ENCODE measurements at regions not wholly inside any gene's neighbourhood (a gene's known extent, or its start where the extent isn't known, plus 50 kb on each side); places are given as distances from the start of the nearest gene placed in this dataset.

- Histone ChIP-seq H3K4me2 (ENCODE audit: insufficient read depth, low read length) (no peak overlapping the region), H3K79me2 (ENCODE audit: insufficient read depth, low read length) (no peaks in the 10 kb centered on the region), H3K27ac (ENCODE audit: low read depth, low read length) (no peak overlapping the region), H3K4me3 (ENCODE audit: insufficient read depth, low read length) (no peak overlapping the region), H3K9me3 (ENCODE audit: low read depth, low read length) (no peaks in the 10 kb centered on the region), H4K20me1 (ENCODE audit: insufficient read depth, low read length) (no peaks in the 10 kb centered on the region), H3K36me3 (ENCODE audit: insufficient read depth, low read length) (no peaks in the 10 kb centered on the region), H3K27me3 (ENCODE audit: insufficient read depth, low read length) (no peaks in the 10 kb centered on the region), H3K4me1 (ENCODE audit: insufficient read depth, low read length) (no peaks in the 10 kb centered on the region), H2AFZ (ENCODE audit: low read length) (no peak overlapping the region)
- TF ChIP-seq CTCF (IDR thresholded peaks at IDR 0.05; ENCODE audit: extremely low read depth, low read depth, low read length): no peak
- DNase-seq (ENCODE audit: insufficient read length, low spot score, missing footprints): no peak
Measured at GRCh38 chr3:87121856-87122255, 105.3 kb upstream of the CHMP2B start.

- Histone ChIP-seq H3K4me2 (ENCODE audit: insufficient read depth, low read length) (no peak overlapping the region), H3K27ac (ENCODE audit: low read depth, low read length) (no peak overlapping the region), H3K4me3 (ENCODE audit: insufficient read depth, low read length) (no peak overlapping the region)
Measured at GRCh38 chr3:87120881-87121280, 106.2 kb upstream of the CHMP2B start.

GRCh38 chr3:87120236-87120635, 106.9 kb upstream of the CHMP2B start:
- no peaks in the 10 kb centered on the region for H3K79me2 ChIP-seq (ENCODE audit: insufficient read depth, low read length)
- no peaks in the 10 kb centered on the region for H3K36me3 ChIP-seq (ENCODE audit: insufficient read depth, low read length)
- H3K27ac ChIP-seq (ENCODE audit: low read depth, low read length): no peak overlapping the region
- no peak for DNase-seq (ENCODE audit: insufficient read length, low spot score, missing footprints)
- H4K20me1 ChIP-seq (ENCODE audit: insufficient read depth, low read length): no peaks in the 10 kb centered on the region
- no peak overlapping the region for H2AFZ ChIP-seq (ENCODE audit: low read length)
- H3K4me1 ChIP-seq (ENCODE audit: insufficient read depth, low read length): no peaks in the 10 kb centered on the region
- H3K4me2 ChIP-seq (ENCODE audit: insufficient read depth, low read length): no peak overlapping the region
- no peak overlapping the region for H3K4me3 ChIP-seq (ENCODE audit: insufficient read depth, low read length)
- H3K9me3 ChIP-seq (ENCODE audit: low read depth, low read length): no peaks in the 10 kb centered on the region
- H3K27me3 ChIP-seq (ENCODE audit: insufficient read depth, low read length): no peaks in the 10 kb centered on the region
- no peak for TF ChIP-seq CTCF (IDR thresholded peaks at IDR 0.05; ENCODE audit: extremely low read depth, low read depth, low read length)

More at GRCh38 chr3:87120881-87121280, 106.2 kb upstream of the CHMP2B start:
- Histone ChIP-seq H3K79me2 (ENCODE audit: insufficient read depth, low read length) (no peaks in the 10 kb centered on the region), H4K20me1 (ENCODE audit: insufficient read depth, low read length) (no peaks in the 10 kb centered on the region), H3K4me1 (ENCODE audit: insufficient read depth, low read length) (no peaks in the 10 kb centered on the region), H3K27me3 (ENCODE audit: insufficient read depth, low read length) (no peaks in the 10 kb centered on the region), H3K9me3 (ENCODE audit: low read depth, low read length) (no peaks in the 10 kb centered on the region), H3K36me3 (ENCODE audit: insufficient read depth, low read length) (no peaks in the 10 kb centered on the region), H2AFZ (ENCODE audit: low read length) (no peak overlapping the region)
- no peak for DNase-seq (ENCODE audit: insufficient read length, low spot score, missing footprints)
- no peak for TF ChIP-seq CTCF (IDR thresholded peaks at IDR 0.05; ENCODE audit: extremely low read depth, low read depth, low read length)

- Histone ChIP-seq H3K9me3 (ENCODE audit: low read depth, low read length) (no peaks in the 10 kb centered on the region), H4K20me1 (ENCODE audit: insufficient read depth, low read length) (no peaks in the 10 kb centered on the region), H3K27ac (ENCODE audit: low read depth, low read length) (no peak overlapping the region), H3K36me3 (ENCODE audit: insufficient read depth, low read length) (no peaks in the 10 kb centered on the region), H3K4me1 (ENCODE audit: insufficient read depth, low read length) (no peaks in the 10 kb centered on the region), H3K4me2 (ENCODE audit: insufficient read depth, low read length) (no peak overlapping the region), H3K27me3 (ENCODE audit: insufficient read depth, low read length) (no peaks in the 10 kb centered on the region), H3K4me3 (ENCODE audit: insufficient read depth, low read length) (no peak overlapping the region), H3K79me2 (ENCODE audit: insufficient read depth, low read length) (no peaks in the 10 kb centered on the region), H2AFZ (ENCODE audit: low read length) (no peak overlapping the region)
- no peak for DNase-seq (ENCODE audit: insufficient read length, low spot score, missing footprints)
- TF ChIP-seq CTCF (IDR thresholded peaks at IDR 0.05; ENCODE audit: extremely low read depth, low read depth, low read length): no peak
Measured at GRCh38 chr3:87109465-87109864, 117.6 kb upstream of the CHMP2B start.
